Heart right ventricle (tissue), 16 donors: ENCODE measurements at regions not wholly inside any gene's neighbourhood (a gene's known extent, or its start where the extent isn't known, plus 50 kb on each side); places are given as distances from the start of the nearest gene placed in this dataset.

Source experiments
- ATAC-seq, 8 donors: fragments of 200-7000 bp; cut with Tn5 transposase; one replicate each; pipeline ENCODE4 v1.9.1; 2020; ENCODE audit warnings: mild to moderate bottlenecking in 8 of 8, moderate library complexity in 8 of 8, moderate number of reproducible peaks in 1 of 8
- DNase-seq, 2 donors: peaks; one replicate each; pipeline ENCODE4 v3.0.0-alpha.2; 2020
- H3K27ac ChIP-seq, 10 donors: fragments of 200-600 bp; sonication (generic) in 2 of 10; one replicate each; pipeline versions ENCODE4 v1.5.0 to v1.8.0; 2020 to 2022; ENCODE audit warnings: mild to moderate bottlenecking in 3 of 10
- H3K27me3 ChIP-seq, 7 donors: fragments of 200-600 bp; one replicate each; pipeline ENCODE4 v1.8.0; 2021 to 2022; ENCODE audit warnings: mild to moderate bottlenecking in 2 of 7
- H3K36me3 ChIP-seq, 9 donors: fragments of 200-600 bp; sonication (generic) in 1 of 9; one replicate each; pipeline versions ENCODE4 v1.5.0 to v1.8.0; 2020 to 2022; ENCODE audit warnings: mild to moderate bottlenecking in 2 of 9
- H3K4me1 ChIP-seq, 9 donors: fragments of 200-600 bp; sonication (generic) in 1 of 9; one replicate each; pipeline versions ENCODE4 v1.5.0 to v1.8.0; 2020 to 2022; ENCODE audit warnings: mild to moderate bottlenecking in 4 of 9
- H3K4me3 ChIP-seq, 10 donors: fragments of 200-600 bp; sonication (generic) in 2 of 10; one replicate each; pipeline versions ENCODE4 v1.5.0 to v1.8.0; 2020 to 2022; ENCODE audit warnings: mild to moderate bottlenecking in 7 of 10, moderate library complexity in 2 of 10
- H3K9me3 ChIP-seq, 11 donors: fragments of 200-600 bp in 10 of 11; sonication (generic) in 2 of 11; one replicate each; pipeline versions ENCODE4 v1.5.0 to v1.8.0; 2013 to 2022; ENCODE audit warnings: mild to moderate bottlenecking in 2 of 11, control low read depth in 1 of 11, moderate library complexity in 1 of 11
- CTCF ChIP-seq, 9 donors: fragments of 200-600 bp; sonication (generic) in 2 of 9; IDR thresholded peaks; one replicate each; pipeline versions ENCODE4 v1.5.0 to v1.8.0; 2021 to 2022; ENCODE audit warnings: antibody characterized with exemption in 9 of 9, mild to moderate bottlenecking in 5 of 9, moderate library complexity in 1 of 9
- WGBS, 2 donors: extraction: QIAGEN DNeasy Blood & Tissue Kit; methylation state at CpG; one replicate each; pipeline ENCODE4 v1.1.7; 2013; ENCODE audit warnings: inconsistent platforms in 1 of 2; 5-methylcytosine and 5-hydroxymethylcytosine counted together
- intact Hi-C, 10 donors: fragments of 100-400 bp; cut with DNase I; formaldehyde crosslinking; loops; one replicate each; pipeline versions ENCODE4 v1.11.1 to v1.14.2; 2022
- donor health status: Arrhythmogenic right ventricular cardiomyopathy.
- donor health status: ischemic (EF 13 %, LVEDD 7.1; RV severe dilation, severe dysfunction).
- donor health status: healthy with polysubstance abuse.
- donor health status: DM: no; HTN: yes; CAD: no.
- donor health status: DM: no; HTN: no; CAD: no.
- donor health status: ischemic (EF 25% LVEDD 6.9; RV normal size, moderate dysfunction).
- donor health status: ischemic (EF 25% LVEDD 5.7; RV mildly dilated, moderate dysfunction).
- donor health status: healthy.
- donor health status: DM: yes; HTN: yes; CAD: no.
- donor health status: Ischemic cardiomyopathy.
- donor health status: ischemic (EF 35%, LVEDD 5.7; RV mildly dilated, moderate dysfunction).
- donor health status: nonischemic (EF 11% LVEDD 7.7; RV severe dilation, severe dysfunction).
- donor health status: DM: yes; HTN: yes; CAD: no.
- donor health status: PGD.
- donor health status: ischemic (EF 29% LVEDD 5.4; RV normal size, mild dysfunction).
- donor health status: nonischemic (EF 23%, LVEDD 6.1; RV moderate dilation, normal function).

GRCh38 chr5:10160241-10160640, 89.4 kb downstream of the ATPSCKMT start:
- no peak overlapping the region for H3K27ac ChIP-seq
- H3K27me3 ChIP-seq = no peaks in the 10 kb centered on the region
- intact Hi-C loops = no loop called here
- TF ChIP-seq CTCF (IDR thresholded peaks at IDR 0.05) = no peak
- DNase-seq = no peak
- no peak for ATAC-seq
- no peak overlapping the region for H3K4me3 ChIP-seq
- H3K4me1 ChIP-seq = no peaks in the 10 kb centered on the region
- H3K36me3 ChIP-seq = no peaks in the 10 kb centered on the region
- WGBS, 2 donors = 80 to 87% methylated on average over 3 of the region's 3 CpGs
- H3K9me3 ChIP-seq = peaks cover 0 to 15% (median 11%) of the 10 kb centered on the region in 11 donors

GRCh38 chr5:10158886-10159285, 90.8 kb downstream of the ATPSCKMT start:
- no peak overlapping the region for H3K4me3 ChIP-seq
- no peaks in the 10 kb centered on the region for H3K36me3 ChIP-seq
- intact Hi-C loops = no loop called here
- H3K27me3 ChIP-seq = peaks cover 0 to 6% (median 0%) of the 10 kb centered on the region in 7 donors
- TF ChIP-seq CTCF (IDR thresholded peaks at IDR 0.05) = no peak
- no peak for ATAC-seq
- DNase-seq = no peak
- no peak overlapping the region for H3K27ac ChIP-seq
- H3K9me3 ChIP-seq = peaks cover 0 to 1% (median 0%) of the 10 kb centered on the region in 11 donors
- H3K4me1 ChIP-seq = no peaks in the 10 kb centered on the region

GRCh38 chr5:10157085-10157669, 92.5 kb downstream of the ATPSCKMT start:
- intact Hi-C loops = no loop called here
- Histone ChIP-seq H3K4me3 (no peak overlapping the region), H3K4me1 (no peaks in the 10 kb centered on the region), H3K36me3 (no peaks in the 10 kb centered on the region), H3K9me3 (no peaks in the 10 kb centered on the region), H3K27me3 (peaks cover 0 to 6% (median 0%) of the 10 kb centered on the region in 7 donors), H3K27ac (no peak overlapping the region)
- DNase-seq (no peak), ATAC-seq (no peak)
- no peak for TF ChIP-seq CTCF (IDR thresholded peaks at IDR 0.05)
- 64 to 65% methylated on average over 3 of the region's 3 CpGs for WGBS, 2 donors

DNA sequence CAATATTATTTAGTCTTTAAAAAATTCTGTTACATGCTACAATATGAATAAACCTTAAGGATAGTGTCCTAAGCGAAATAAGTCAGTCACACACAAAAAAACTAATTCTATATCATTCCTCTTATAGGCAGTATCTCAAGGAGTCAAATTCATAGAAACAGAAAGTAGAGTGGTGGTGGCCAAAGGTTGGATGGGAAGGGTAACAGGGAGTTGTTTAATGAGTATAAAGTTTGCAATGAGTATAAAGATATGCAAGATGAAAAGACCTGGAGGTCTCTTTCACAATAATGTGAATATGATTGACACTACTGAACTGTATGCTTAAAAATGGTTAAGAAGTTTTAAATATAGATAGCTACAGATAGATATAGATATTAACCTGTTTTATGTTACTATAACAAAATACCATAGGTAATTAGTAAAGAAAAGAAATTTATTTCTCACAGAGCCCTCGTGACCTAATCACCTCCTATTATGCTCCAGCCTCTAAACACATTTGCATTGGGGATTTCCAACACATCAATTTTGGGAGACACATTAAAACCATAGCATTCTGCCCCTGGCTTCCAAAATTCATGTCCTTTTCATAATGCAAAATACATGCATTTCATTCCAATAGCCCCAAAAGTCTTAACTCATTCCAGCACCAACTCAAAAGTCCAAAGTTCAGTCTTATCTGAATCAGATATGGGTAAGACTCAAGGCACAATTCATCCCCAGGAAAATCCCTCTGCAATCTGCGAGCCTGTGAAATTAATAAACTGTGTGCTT, 93.6 kb downstream of the ATPSCKMT start:
- no peak for TF ChIP-seq CTCF (IDR thresholded peaks at IDR 0.05)
- Histone ChIP-seq H3K9me3 (no peaks in the 10 kb centered on the region), H3K27me3 (peaks cover 0 to 6% (median 0%) of the 10 kb centered on the region in 7 donors), H3K4me3 (no peak overlapping the region), H3K36me3 (no peaks in the 10 kb centered on the region), H3K27ac (no peak overlapping the region), H3K4me1 (no peaks in the 10 kb centered on the region)
- ATAC-seq (no peak), DNase-seq (no peak)
- WGBS, 2 donors = 83 to 84% methylated on average over 3 of the region's 3 CpGs
- intact Hi-C loops = no loop called here
